Tibial nerve (tissue), 4 donors: ENCODE measurements at regions not wholly inside any gene's neighbourhood (a gene's known extent, or its start where the extent isn't known, plus 50 kb on each side); places are given as distances from the start of the nearest gene placed in this dataset.

Experiments
- EP300 ChIP-seq, 2 donors: sonication (generic); formaldehyde crosslinking; IDR thresholded peaks; one replicate each; pipeline ENCODE4 v1.6.1; 2017; ENCODE audit warnings: antibody characterized with exemption in 2 of 2, mild to moderate bottlenecking in 1 of 2
- TF ChIP-seq, protein P1 (sequence below), 5 experiments: fragments of 200-600 bp in 3 of 5; fragments of 450-650 bp in 2 of 5; sonication (generic) in 3 of 5; IDR thresholded peaks; one replicate each; pipeline ENCODE4 v1.5.1; 2016 to 2019; ENCODE audit warnings: antibody characterized with exemption in 5 of 5, mild to moderate bottlenecking in 3 of 5, moderate library complexity in 2 of 5

GRCh38 chr1:48092401-48092800, 95.2 kb upstream of the TRABD2B start:
- no peak for TF ChIP-seq EP300 (IDR thresholded peaks at IDR 0.05)
- TF ChIP-seq, protein P1, sequence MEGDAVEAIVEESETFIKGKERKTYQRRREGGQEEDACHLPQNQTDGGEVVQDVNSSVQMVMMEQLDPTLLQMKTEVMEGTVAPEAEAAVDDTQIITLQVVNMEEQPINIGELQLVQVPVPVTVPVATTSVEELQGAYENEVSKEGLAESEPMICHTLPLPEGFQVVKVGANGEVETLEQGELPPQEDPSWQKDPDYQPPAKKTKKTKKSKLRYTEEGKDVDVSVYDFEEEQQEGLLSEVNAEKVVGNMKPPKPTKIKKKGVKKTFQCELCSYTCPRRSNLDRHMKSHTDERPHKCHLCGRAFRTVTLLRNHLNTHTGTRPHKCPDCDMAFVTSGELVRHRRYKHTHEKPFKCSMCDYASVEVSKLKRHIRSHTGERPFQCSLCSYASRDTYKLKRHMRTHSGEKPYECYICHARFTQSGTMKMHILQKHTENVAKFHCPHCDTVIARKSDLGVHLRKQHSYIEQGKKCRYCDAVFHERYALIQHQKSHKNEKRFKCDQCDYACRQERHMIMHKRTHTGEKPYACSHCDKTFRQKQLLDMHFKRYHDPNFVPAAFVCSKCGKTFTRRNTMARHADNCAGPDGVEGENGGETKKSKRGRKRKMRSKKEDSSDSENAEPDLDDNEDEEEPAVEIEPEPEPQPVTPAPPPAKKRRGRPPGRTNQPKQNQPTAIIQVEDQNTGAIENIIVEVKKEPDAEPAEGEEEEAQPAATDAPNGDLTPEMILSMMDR (IDR thresholded peaks at IDR 0.05): no peak
